ENCODE measurements at regions not wholly inside any gene's neighbourhood (a gene's known extent, or its start where the extent isn't known, plus 50 kb on each side); places are given as distances from the start of the nearest gene placed in this dataset.

DNA sequence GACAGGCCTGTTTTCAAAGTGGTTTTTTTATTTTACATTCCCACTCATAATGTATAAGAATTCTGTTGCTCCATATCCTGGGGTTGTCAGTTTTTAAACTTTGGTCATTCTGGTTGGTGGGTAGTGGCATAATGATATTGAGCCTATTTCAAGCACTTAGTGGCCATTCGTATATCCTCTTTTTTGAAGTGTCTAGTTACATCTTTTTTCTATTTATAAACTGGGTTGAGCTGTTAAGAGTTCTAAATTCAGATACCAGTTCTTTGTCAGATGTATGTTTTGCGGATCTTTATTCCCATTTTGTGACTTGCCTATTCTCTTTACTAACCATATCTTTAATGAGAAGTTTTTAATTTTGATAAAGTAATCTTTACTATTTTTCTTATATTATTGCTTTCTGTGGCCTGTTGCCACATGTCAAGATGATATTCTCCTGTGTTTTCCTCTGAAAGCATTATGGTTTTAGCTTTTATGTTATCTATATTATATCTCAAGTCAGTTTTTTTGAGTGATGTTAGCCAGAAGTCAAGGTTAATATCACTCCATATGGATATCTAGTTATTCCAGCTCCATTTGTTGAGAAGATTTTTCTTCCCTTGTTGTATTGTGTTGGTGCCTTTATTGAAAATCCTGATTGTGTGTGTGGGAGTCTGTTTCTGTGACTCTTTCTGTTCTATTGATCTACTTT is 110.9 kb downstream of the FHIP1A start:
- no peaks in the 10 kb centered on the region for H3K4me1 ChIP-seq (ENCODE audit: control insufficient read depth, insufficient read depth, low read length)
- ATAC-seq: no peak
- H3K4me3 ChIP-seq: no peak overlapping the region
- H3K4me2 ChIP-seq (ENCODE audit: control insufficient read depth, insufficient read depth): no peak overlapping the region
- intact Hi-C loops (cut with micrococcal nuclease; ENCODE audit: unreplicated experiment) (no loop called here), in situ Hi-C loops (cut with MboI) (no loop called here)
- DNase-seq (ENCODE audit: low read depth, low spot score): no peak
- ChIA-PET SMC1A (ENCODE audit: uncharacterized antibody, unreplicated experiment) (interaction anchor here (0.6 to 1.3 kb wide), 2 partner anchors 21 to 875 kb away, joined by 3 to 4 read pairs; no protein-coding TSS in a partner anchor), POLR2A (no interaction called here), RAD21 (ENCODE audit: unreplicated experiment) (no interaction called here), CTCF (no interaction called here)
- H3K79me2 ChIP-seq (ENCODE audit: control insufficient read depth, insufficient read depth, low read length): no peaks in the 10 kb centered on the region
- no peaks in the 10 kb centered on the region for H3K9me3 ChIP-seq (replicated peaks; ENCODE audit: control insufficient read depth, insufficient read depth, low read length)
- no peak overlapping the region for H3K9ac ChIP-seq (ENCODE audit: control insufficient read depth, insufficient read depth, low read length)
- H3K36me3 ChIP-seq (ENCODE audit: control insufficient read depth in 2 of 2, insufficient read depth in 2 of 2, low read length in 1 of 2): no peaks in the 10 kb centered on the region
- 48% methylated on average over 2 of the region's 2 CpGs for WGBS (ENCODE audit: insufficient coverage, insufficient replicate concordance, low lambda C conversion rate, missing lambda C conversion rate)
- FAIRE-seq: no peak
- no peak overlapping the region for H3K27ac ChIP-seq (ENCODE audit: control insufficient read depth, insufficient read depth)
- no peak overlapping the region for H2AFZ ChIP-seq (ENCODE audit: control insufficient read depth, low read depth, low read length)
- H3K27me3 ChIP-seq (replicated peaks in 1 of 2; ENCODE audit: control insufficient read depth in 2 of 2, insufficient read depth in 2 of 2, low read length in 1 of 2): no peaks in the 10 kb centered on the region
- H4K20me1 ChIP-seq (ENCODE audit: control insufficient read depth, insufficient read depth): no peaks in the 10 kb centered on the region
- BruUV-seq (replicated peaks): no TSS peak
- TF ChIP-seq, protein P1, sequence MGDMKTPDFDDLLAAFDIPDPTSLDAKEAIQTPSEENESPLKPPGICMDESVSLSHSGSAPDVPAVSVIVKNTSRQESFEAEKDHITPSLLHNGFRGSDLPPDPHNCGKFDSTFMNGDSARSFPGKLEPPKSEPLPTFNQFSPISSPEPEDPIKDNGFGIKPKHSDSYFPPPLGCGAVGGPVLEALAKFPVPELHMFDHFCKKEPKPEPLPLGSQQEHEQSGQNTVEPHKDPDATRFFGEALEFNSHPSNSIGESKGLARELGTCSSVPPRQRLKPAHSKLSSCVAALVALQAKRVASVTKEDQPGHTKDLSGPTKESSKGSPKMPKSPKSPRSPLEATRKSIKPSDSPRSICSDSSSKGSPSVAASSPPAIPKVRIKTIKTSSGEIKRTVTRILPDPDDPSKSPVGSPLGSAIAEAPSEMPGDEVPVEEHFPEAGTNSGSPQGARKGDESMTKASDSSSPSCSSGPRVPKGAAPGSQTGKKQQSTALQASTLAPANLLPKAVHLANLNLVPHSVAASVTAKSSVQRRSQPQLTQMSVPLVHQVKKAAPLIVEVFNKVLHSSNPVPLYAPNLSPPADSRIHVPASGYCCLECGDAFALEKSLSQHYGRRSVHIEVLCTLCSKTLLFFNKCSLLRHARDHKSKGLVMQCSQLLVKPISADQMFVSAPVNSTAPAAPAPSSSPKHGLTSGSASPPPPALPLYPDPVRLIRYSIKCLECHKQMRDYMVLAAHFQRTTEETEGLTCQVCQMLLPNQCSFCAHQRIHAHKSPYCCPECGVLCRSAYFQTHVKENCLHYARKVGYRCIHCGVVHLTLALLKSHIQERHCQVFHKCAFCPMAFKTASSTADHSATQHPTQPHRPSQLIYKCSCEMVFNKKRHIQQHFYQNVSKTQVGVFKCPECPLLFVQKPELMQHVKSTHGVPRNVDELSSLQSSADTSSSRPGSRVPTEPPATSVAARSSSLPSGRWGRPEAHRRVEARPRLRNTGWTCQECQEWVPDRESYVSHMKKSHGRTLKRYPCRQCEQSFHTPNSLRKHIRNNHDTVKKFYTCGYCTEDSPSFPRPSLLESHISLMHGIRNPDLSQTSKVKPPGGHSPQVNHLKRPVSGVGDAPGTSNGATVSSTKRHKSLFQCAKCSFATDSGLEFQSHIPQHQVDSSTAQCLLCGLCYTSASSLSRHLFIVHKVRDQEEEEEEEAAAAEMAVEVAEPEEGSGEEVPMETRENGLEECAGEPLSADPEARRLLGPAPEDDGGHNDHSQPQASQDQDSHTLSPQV (IDR thresholded peaks at IDR 0.05): no peak
- TF ChIP-seq SP1 (IDR thresholded peaks at IDR 0.05; ENCODE audit: low read depth, low read length) (no peak), POLR2AphosphoS5 (IDR thresholded peaks at IDR 0.05; ENCODE audit: low read length) (no peak), SIN3A (IDR thresholded peaks at IDR 0.05; ENCODE audit: low read depth, low read length) (no peak), ZBTB4 (CRISPR knock-in tag; IDR thresholded peaks at IDR 0.05) (no peak)
- TF ChIP-seq, protein P2, sequence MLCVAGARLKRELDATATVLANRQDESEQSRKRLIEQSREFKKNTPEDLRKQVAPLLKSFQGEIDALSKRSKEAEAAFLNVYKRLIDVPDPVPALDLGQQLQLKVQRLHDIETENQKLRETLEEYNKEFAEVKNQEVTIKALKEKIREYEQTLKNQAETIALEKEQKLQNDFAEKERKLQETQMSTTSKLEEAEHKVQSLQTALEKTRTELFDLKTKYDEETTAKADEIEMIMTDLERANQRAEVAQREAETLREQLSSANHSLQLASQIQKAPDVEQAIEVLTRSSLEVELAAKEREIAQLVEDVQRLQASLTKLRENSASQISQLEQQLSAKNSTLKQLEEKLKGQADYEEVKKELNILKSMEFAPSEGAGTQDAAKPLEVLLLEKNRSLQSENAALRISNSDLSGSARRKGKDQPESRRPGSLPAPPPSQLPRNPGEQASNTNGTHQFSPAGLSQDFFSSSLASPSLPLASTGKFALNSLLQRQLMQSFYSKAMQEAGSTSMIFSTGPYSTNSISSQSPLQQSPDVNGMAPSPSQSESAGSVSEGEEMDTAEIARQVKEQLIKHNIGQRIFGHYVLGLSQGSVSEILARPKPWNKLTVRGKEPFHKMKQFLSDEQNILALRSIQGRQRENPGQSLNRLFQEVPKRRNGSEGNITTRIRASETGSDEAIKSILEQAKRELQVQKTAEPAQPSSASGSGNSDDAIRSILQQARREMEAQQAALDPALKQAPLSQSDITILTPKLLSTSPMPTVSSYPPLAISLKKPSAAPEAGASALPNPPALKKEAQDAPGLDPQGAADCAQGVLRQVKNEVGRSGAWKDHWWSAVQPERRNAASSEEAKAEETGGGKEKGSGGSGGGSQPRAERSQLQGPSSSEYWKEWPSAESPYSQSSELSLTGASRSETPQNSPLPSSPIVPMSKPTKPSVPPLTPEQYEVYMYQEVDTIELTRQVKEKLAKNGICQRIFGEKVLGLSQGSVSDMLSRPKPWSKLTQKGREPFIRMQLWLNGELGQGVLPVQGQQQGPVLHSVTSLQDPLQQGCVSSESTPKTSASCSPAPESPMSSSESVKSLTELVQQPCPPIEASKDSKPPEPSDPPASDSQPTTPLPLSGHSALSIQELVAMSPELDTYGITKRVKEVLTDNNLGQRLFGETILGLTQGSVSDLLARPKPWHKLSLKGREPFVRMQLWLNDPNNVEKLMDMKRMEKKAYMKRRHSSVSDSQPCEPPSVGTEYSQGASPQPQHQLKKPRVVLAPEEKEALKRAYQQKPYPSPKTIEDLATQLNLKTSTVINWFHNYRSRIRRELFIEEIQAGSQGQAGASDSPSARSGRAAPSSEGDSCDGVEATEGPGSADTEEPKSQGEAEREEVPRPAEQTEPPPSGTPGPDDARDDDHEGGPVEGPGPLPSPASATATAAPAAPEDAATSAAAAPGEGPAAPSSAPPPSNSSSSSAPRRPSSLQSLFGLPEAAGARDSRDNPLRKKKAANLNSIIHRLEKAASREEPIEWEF (IDR thresholded peaks at IDR 0.05; ENCODE audit: insufficient replicate concordance, low read depth, low read length): no peak
